CD14-positive monocyte (primary cell): ENCODE measurements at regions not wholly inside any gene's neighbourhood (a gene's known extent, or its start where the extent isn't known, plus 50 kb on each side); places are given as distances from the start of the nearest gene placed in this dataset.

Experiments used
- DNase-seq, 3 donors: peaks; one replicate each; pipeline ENCODE4 v3.0.0-alpha.2; 2011 to 2022
- H2AFZ ChIP-seq: 2 replicates; pipeline ENCODE4 v1.6.0; 2012; ENCODE audit warnings: mild to moderate bottlenecking, low read depth, low read length, inconsistent platforms; ENCODE audit not compliant: insufficient read depth, poor library complexity, severe bottlenecking
- H3K27ac ChIP-seq, 2 donors: 1 replicate in 1 of 2; 2 replicates in 1 of 2; pipeline ENCODE4 v1.5.1; 2012 to 2013; ENCODE audit warnings: low read length in 2 of 2, control low read depth in 1 of 2, inconsistent platforms in 1 of 2, low read depth in 1 of 2, mild to moderate bottlenecking in 1 of 2
- H3K27me3 ChIP-seq, 2 donors: one replicate each; pipeline versions ENCODE4 v1.6.0 to v1.6.1; 2011 to 2013; ENCODE audit warnings: low read length in 2 of 2; ENCODE audit not compliant: control insufficient read depth in 2 of 2, insufficient read depth in 2 of 2
- H3K36me3 ChIP-seq, 2 donors: replicated peaks in 1 of 2; 1 replicate in 1 of 2; 2 replicates in 1 of 2; pipeline versions ENCODE4 v1.5.1 to v1.6.1; 2012 to 2013; ENCODE audit warnings: low read length in 2 of 2, control low read depth in 1 of 2, inconsistent platforms in 1 of 2, mild to moderate bottlenecking in 1 of 2; ENCODE audit not compliant: insufficient read depth in 2 of 2, control insufficient read depth in 1 of 2
- H3K4me1 ChIP-seq, 2 donors: 1 replicate in 1 of 2; 2 replicates in 1 of 2; pipeline versions ENCODE4 v1.5.1 to v1.6.1; 2012 to 2013; ENCODE audit warnings: low read length in 2 of 2, control low read depth in 1 of 2, inconsistent platforms in 1 of 2, mild to moderate bottlenecking in 1 of 2, moderate library complexity in 1 of 2; ENCODE audit not compliant: insufficient read depth in 2 of 2, control insufficient read depth in 1 of 2
- H3K4me2 ChIP-seq: replicated peaks from 2 replicates; pipeline ENCODE3; 2012; ENCODE audit warnings: low read length, moderate library complexity, mild to moderate bottlenecking; ENCODE audit not compliant: poor library complexity, severe bottlenecking; ENCODE audit errors: extremely low read depth
- H3K4me3 ChIP-seq, 3 experiments: fragments of 200-600 bp in 1 of 3; sonication (generic) in 1 of 3; replicated peaks in 1 of 3; 1 replicate in 2 of 3; 2 replicates in 1 of 3; pipeline ENCODE4 v1.5.1; 2011 to 2013; ENCODE audit warnings: low read length in 3 of 3, mild to moderate bottlenecking in 3 of 3, control low read depth in 2 of 3, low read depth in 2 of 3, inconsistent platforms in 1 of 3, moderate library complexity in 1 of 3
- H3K79me2 ChIP-seq: 2 replicates; pipeline ENCODE4 v1.6.0; 2012; ENCODE audit warnings: mild to moderate bottlenecking, control low read depth, inconsistent platforms, low read length, moderate library complexity; ENCODE audit not compliant: insufficient read depth
- H3K9ac ChIP-seq: 2 replicates; pipeline ENCODE4 v1.6.0; 2017; ENCODE audit warnings: low read length, mild to moderate bottlenecking; ENCODE audit not compliant: insufficient read depth, poor library complexity, severe bottlenecking
- H3K9me3 ChIP-seq, 2 donors: replicated peaks in 1 of 2; 1 replicate in 1 of 2; 2 replicates in 1 of 2; pipeline versions ENCODE4 v1.5.1 to v1.6.1; 2012 to 2013; ENCODE audit warnings: low read length in 2 of 2, control low read depth in 1 of 2; ENCODE audit not compliant: control insufficient read depth in 1 of 2, insufficient read depth in 1 of 2
- H4K20me1 ChIP-seq: 2 replicates; pipeline ENCODE4 v1.6.0; 2012; ENCODE audit warnings: mild to moderate bottlenecking, low read length, control low read depth, moderate library complexity; ENCODE audit not compliant: insufficient read depth
- H3K27ac Mint-ChIP-seq, 7 donors: one replicate each; pipeline ENCODE4 v1.8.0; 2020; ENCODE audit warnings: mild to moderate bottlenecking in 7 of 7, mixed read lengths in 7 of 7, moderate library complexity in 6 of 7, inconsistent platforms in 2 of 7
- H3K27me3 Mint-ChIP-seq, 3 donors: one replicate each; pipeline ENCODE4 v1.8.0; 2021 to 2022; ENCODE audit warnings: low read depth in 3 of 3, mild to moderate bottlenecking in 3 of 3, mixed read lengths in 3 of 3, moderate library complexity in 3 of 3, inconsistent platforms in 1 of 3
- H3K36me3 Mint-ChIP-seq, 2 donors: one replicate each; pipeline ENCODE4 v1.8.0; 2020; ENCODE audit warnings: mixed read lengths in 2 of 2, inconsistent platforms in 1 of 2, mild to moderate bottlenecking in 1 of 2
- H3K4me1 Mint-ChIP-seq: one replicate; pipeline ENCODE4 v1.8.0; 2020; ENCODE audit warnings: mild to moderate bottlenecking, mixed read lengths
- H3K4me3 Mint-ChIP-seq, 2 donors: one replicate each; pipeline ENCODE4 v1.8.0; 2020; ENCODE audit warnings: mild to moderate bottlenecking in 2 of 2, mixed read lengths in 2 of 2, moderate library complexity in 1 of 2
- H3K9me3 Mint-ChIP-seq, 7 donors: one replicate each; pipeline ENCODE4 v1.8.0; 2020 to 2022; ENCODE audit warnings: mixed read lengths in 7 of 7, mild to moderate bottlenecking in 6 of 7, moderate library complexity in 6 of 7, inconsistent platforms in 2 of 7
- CTCF ChIP-seq: fragments of 200-600 bp; IDR thresholded peaks from one replicate; pipeline ENCODE4 v1.8.0; 2022; ENCODE audit warnings: antibody characterized with exemption, mild to moderate bottlenecking
- WGBS: methylation state at CpG from one replicate; pipeline ENCODE4 v1.1.5; 2013; ENCODE audit warnings: missing lambda C conversion rate; ENCODE audit not compliant: insufficient coverage; 5-methylcytosine and 5-hydroxymethylcytosine counted together
- intact Hi-C, 2 donors: fragments of 100-400 bp; cut with micrococcal nuclease; formaldehyde crosslinking; loops; one replicate each; pipeline versions ENCODE4 v1.15.0 to v1.15.1; 2023

GRCh38 chr4:166459621-166460020 lies 586.6 kb downstream of the TLL1 start:
- H3K27me3 ChIP-seq: no peaks in the 10 kb centered on the region
- H3K4me1 ChIP-seq: no peaks in the 10 kb centered on the region
- no peaks in the 10 kb centered on the region for H4K20me1 ChIP-seq
- intact Hi-C loops: no loop called here
- no peak overlapping the region for H3K27ac ChIP-seq
- H3K4me2 ChIP-seq: no peak overlapping the region
- peaks cover 0 to 9% (median 2%) of the 10 kb centered on the region in 7 donors for H3K9me3 Mint-ChIP-seq
- no peak overlapping the region for H3K27ac Mint-ChIP-seq
- no peaks in the 10 kb centered on the region for H3K36me3 Mint-ChIP-seq
- no peak overlapping the region for H3K9ac ChIP-seq
- no peak overlapping the region for H3K4me3 Mint-ChIP-seq
- H3K27me3 Mint-ChIP-seq: peaks cover 0 to 1% (median 0%) of the 10 kb centered on the region in 3 donors
- no peaks in the 10 kb centered on the region for H3K79me2 ChIP-seq
- H2AFZ ChIP-seq: no peak overlapping the region
- no peak for DNase-seq
- H3K36me3 ChIP-seq: no peaks in the 10 kb centered on the region
- no peak for TF ChIP-seq CTCF
- H3K9me3 ChIP-seq: peaks cover 0 to 4% of the 10 kb centered on the region in 2 donors
- WGBS: 78% methylated on average over 2 of the region's 5 CpGs
- H3K4me1 Mint-ChIP-seq: no peaks in the 10 kb centered on the region
- H3K4me3 ChIP-seq: no peak overlapping the region

- Histone ChIP-seq H3K9ac (no peak overlapping the region), H3K27me3 (no peaks in the 10 kb centered on the region), H3K4me3 (no peak overlapping the region), H3K27ac (no peak overlapping the region), H2AFZ (no peak overlapping the region), H3K9me3 (no peaks in the 10 kb centered on the region), H3K79me2 (no peaks in the 10 kb centered on the region), H3K4me1 (no peaks in the 10 kb centered on the region), H3K36me3 (no peaks in the 10 kb centered on the region), H4K20me1 (no peaks in the 10 kb centered on the region), H3K4me2 (no peak overlapping the region)
- H3K9me3 Mint-ChIP-seq: peaks cover 0 to 7% (median 2%) of the 10 kb centered on the region in 7 donors
- WGBS: no CpG with 5 or more reads among the region's 3 CpGs
- intact Hi-C loops: no loop called here
- no peak for TF ChIP-seq CTCF
- no peaks in the 10 kb centered on the region for H3K27me3 Mint-ChIP-seq
- H3K4me1 Mint-ChIP-seq: no peaks in the 10 kb centered on the region
- H3K27ac Mint-ChIP-seq: no peak overlapping the region
- DNase-seq: no peak
- no peak overlapping the region for H3K4me3 Mint-ChIP-seq
- no peaks in the 10 kb centered on the region for H3K36me3 Mint-ChIP-seq
Observed at GRCh38 chr4:166460769-166461550, 587.9 kb downstream of the TLL1 start.
